GM21423 (cell line): ENCODE measurements at regions not wholly inside any gene's neighbourhood (a gene's known extent, or its start where the extent isn't known, plus 50 kb on each side); places are given as distances from the start of the nearest gene placed in this dataset.
"Not testable (repeated sequence)": the region's sequence is repeated elsewhere in the genome, so short reads cannot be mapped to it uniquely, and the experiment has no call there.

Source experiments
- ATAC-seq: cut with Tn5 transposase; IDR thresholded peaks from one replicate; pipeline ENCODE4 v1.9.1; 2021; ENCODE audit warnings: mild to moderate bottlenecking, moderate library complexity; ENCODE audit not compliant: unreplicated experiment

GRCh38 chr9:6105738-6106137 is 90.3 kb upstream of the RANBP6 start:
- ATAC-seq, result no peak

- ATAC-seq, result not testable (repeated sequence)
Observed at GRCh38 chr9:6104406-6104805, 89.0 kb upstream of the RANBP6 start.

DNA sequence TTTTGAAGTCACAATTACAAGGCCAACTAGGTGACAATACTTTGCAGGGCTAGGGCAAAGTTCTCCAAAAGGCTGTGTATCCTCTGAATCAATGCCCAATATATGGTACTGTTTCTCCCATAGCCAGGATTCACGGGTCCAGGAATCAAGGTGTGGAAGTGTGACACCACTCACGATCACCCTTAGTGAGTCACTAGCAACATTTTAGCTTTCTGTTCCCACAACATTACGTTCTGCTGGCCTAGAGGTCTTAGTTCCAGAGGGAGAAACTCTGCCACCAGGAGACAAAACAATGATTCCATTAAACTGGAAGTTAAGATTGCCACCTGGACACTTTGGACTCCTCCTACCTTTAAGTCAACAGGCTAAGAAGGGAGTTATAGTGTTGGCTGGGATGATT is 88.5 kb upstream of the RANBP6 start:
- not testable (repeated sequence) for ATAC-seq

- ATAC-seq, result not testable (repeated sequence)
Observed at GRCh38 chr9:6102336-6102987, 87.0 kb upstream of the RANBP6 start.

DNA sequence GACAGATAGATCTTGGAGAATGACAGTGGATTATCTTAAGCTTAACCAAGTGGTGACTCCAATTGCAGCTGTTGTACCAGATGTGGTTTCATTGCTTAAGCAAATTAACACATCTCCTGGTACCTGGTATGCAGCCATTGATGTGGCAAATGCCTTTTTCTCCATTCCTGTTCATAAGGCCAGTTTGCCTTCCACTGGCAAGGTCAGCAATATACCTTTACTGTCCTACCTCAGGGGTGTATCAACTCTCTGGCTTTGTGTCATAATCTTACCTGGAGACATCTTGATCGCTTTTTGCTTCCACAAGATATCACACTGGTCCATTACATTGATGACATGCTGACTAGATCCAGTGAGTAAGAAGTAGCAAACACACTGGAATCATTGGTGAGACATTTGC is 86.3 kb upstream of the RANBP6 start:
- ATAC-seq, result not testable (repeated sequence)

GRCh38 chr9:6099346-6099745 is 83.9 kb upstream of the RANBP6 start:
- ATAC-seq, result not testable (repeated sequence)

- ATAC-seq, result no peak
Observed at GRCh38 chr9:6098431-6098830, 83.0 kb upstream of the RANBP6 start.

DNA sequence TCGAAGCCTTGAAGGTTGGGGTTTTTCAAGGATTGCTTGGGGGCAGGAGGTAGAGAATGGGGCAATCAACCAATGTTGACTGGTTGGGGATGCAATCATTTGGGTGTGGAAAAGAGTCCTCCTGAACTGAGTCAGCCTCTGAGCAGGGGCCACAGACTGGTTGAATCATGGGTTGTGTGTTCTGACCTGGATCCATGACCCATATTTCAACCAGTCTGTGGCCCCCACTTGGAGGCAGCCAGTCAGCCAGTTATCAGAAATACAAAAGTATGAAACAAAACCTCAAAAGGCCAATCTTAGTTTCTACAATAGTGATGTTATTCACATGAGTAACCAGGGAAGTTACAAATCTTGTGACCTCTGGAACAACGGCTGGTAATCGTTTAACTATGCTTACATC is 81.4 kb upstream of the RANBP6 start:
- ATAC-seq, result no peak

- no peak for ATAC-seq
Observed at GRCh38 chr9:6090277-6091210, 75.1 kb upstream of the RANBP6 start.

DNA sequence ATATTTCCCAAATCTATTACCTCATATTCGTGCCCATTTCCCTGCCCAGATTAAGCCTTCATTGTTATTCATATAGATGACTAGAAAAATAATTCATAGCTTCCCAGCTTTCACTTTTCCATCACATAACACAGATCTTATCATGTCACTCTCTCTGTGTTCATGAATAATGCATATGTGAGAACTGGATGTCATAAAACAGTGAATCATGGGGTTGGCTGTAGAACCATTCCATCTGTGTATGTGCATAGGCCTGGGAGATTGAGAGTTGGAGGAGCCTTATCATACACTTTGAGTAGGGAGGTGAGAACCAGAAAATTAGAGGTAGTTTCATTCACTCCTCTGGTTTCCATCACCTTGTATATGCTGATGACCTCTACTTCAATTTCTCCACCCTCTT is 73.9 kb upstream of the RANBP6 start:
- no peak for ATAC-seq

DNA sequence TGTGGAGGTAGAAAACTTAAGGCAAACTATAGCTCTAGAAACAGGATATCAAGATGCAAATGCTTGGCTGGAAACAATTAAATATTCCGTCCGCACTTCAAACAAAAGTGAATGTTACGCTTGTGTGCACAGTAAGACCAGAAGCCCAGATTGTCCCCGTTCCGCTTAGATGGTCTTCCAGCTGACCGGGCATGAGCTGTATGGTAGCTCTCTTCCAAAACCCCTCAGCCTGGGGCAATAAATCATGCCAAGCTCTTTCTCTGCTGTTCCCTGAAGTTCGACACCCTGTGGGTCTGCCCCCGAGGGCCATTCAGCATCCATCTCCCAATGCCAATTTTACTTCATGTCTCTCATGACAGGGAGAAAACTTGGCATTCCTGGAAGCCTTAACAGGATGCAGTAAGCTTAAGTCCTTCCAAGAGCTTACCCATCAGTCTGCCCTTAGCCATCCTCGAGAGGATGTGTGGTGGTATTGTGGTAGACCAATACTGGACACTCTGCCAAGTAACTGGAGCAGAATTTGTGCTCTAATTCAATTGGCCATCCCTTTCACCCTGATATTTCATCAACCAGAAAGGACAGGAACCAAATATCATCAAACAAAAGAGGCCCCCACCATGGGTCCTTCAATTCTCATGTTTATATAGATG is 70.7 kb upstream of the RANBP6 start:
- ATAC-seq, result no peak

DNA sequence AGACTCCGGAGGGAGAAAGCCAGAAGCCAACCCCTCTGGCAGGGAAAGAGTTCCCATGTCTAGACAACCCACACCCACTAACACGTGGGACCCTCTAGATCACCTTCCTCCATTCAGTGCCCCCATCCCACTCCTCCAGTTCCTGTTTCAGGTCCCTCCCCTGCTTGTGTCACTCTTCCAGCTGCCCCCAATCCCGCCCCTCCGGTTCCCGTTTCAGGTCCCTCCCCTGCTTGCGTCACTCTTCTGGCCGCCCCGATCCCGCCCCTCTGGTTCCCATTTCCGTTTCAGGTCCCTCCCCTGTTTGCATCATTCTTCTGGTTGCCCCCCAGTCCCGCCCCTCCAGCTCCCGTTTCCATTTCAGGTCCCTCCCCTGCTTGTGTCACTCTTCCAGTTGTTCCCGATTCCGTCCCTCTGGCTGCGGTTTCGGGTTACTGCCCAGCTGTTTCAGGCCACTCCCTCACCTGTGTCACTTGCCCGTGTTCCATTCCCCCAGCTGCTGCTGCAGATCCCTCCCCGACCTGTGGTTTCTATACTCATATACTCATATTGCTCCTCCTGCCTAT is 64.8 kb upstream of the RANBP6 start:
- peak; percentile 95 for ATAC-seq

- no peak for ATAC-seq
Observed at GRCh38 chr9:6079386-6079785, 64.0 kb upstream of the RANBP6 start.

DNA sequence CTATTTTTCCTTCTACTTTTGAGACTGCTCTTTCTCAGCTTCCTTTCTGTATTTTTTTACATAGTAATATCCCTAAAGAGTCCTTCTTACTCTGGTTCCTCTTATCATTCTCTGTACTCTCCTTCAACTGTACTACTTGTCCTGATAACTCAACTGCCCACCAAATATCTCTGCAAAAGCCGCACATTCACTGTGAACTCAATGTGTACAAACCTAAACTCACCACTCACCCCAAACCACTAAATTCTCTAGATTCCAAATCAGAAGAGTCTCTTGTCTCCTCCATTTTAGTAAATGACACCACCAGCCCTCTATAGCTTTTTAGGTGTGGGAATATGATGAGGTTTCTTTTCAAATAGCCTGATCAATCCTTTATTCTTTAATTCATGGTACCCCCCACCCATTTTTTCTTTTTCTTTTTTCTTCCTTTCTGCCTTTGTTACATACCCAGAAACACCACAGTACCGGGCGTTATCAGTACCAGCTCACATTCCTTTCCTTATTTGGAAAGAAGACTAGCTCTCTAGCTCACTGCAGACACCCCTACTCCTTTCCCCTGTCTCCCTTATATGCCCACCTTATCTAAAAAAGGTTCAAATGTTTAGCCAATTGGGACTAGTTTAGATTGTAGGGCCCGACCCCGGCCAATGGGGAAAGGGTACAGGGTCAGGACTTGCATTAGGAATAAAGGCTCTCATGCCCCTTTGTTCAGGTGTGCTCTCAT is 63.1 kb upstream of the RANBP6 start:
- no peak for ATAC-seq

DNA sequence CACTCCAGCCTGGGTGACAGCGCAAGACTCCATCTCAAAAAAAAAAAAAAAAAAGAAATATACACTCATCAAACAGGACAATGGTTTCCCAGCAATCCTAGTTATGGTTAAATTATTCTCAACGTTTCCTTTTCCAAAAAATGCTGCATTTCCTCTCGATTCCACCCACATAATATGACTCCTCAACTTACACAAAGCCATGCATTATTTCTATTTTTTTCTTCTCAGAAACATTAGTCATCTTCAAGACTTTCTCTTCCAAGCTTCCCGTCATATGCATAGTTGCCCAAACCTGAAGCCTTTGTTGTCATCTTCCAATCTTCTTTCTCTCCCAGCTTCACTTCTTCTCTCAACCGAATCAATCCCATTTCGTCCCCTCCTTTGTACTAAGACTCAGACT is 61.4 kb upstream of the RANBP6 start:
- ATAC-seq, result no peak

DNA sequence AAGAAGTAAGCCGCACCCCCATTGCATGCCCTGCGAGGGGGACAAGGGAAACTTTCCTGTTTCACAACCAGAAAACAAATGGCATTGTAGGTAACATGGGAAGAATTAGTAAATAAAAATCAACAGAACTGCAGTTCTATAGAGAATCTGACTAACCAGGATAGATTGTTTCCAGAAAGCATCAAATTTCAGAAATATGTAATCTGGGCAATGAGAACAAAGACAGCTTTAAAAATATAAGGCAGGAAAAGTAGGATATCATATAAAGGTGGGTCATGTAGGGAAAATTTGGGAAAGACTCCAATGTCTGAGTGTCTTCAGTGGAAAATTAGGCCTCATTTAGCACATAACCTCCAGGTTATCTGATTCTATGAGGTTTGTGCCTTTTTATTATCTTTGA is 58.3 kb upstream of the RANBP6 start:
- ATAC-seq, result no peak

DNA sequence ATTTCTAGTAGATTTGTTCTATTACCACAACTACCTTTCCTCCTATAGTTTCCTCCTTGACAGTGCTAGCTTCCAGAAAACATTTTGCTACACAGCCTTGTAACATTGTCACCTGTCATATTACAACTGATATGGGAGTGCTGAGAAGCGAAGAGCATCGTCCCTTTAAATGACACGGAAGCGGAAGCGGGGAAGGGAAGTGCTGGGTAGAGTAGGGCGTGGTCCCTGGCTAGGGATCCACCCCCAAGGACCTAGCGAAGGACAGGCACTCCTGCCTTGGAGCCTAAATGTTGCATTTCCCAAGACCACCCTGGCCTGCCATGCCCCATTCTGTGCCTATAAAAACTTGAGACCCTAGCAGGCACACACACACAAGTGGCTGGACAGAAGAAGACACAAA is 57.4 kb upstream of the RANBP6 start:
- no peak for ATAC-seq

- no peak for ATAC-seq
Observed at GRCh38 chr9:6072453-6072852, 57.0 kb upstream of the RANBP6 start.

DNA sequence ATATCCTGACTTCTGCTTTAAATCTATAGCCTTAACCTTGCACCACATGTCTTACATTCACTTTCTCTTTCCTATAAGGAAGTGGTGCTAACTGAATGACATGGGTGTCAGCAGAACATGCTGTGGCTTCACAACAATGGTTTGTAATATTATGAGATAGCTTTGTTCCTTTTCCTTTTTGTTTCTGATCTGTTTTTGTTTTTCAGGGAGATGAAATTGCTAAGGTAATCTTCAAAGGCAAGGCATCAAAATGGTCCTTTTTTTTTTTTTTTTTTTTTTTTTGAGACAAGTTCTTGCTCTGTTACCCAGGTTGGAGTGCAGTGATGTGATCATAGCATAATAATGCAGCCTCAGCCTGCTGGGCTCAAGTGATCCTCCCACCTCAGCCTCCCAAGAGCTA is 53.6 kb upstream of the RANBP6 start:
- ATAC-seq, result peak; percentile 98

- ATAC-seq, result no peak
Observed at GRCh38 chr9:6067426-6067825, 52.0 kb upstream of the RANBP6 start.
